NCI-H2196 (cell line): ENCODE measurements at regions not wholly inside any gene's neighbourhood (a gene's known extent, or its start where the extent isn't known, plus 50 kb on each side); places are given as distances from the start of the nearest gene placed in this dataset.

ENCODE experiments used
- DNase-seq: peaks from one replicate; lab custom pipeline; 2025; ENCODE audit not compliant: unreplicated experiment; lab: John Stamatoyannopoulos, UW

- DNase-seq = no peak
These were observed 146.6 kb upstream of the MRPS22 start for GRCh38 chr3:139197251-139197650.

GRCh38 chr3:139198186-139198585 lies 145.6 kb upstream of the MRPS22 start:
- DNase-seq = no peak

GRCh38 chr3:139198929-139199328 lies 144.9 kb upstream of the MRPS22 start:
- no peak for DNase-seq

GRCh38 chr3:139199421-139200010 lies 144.3 kb upstream of the MRPS22 start:
- no peak for DNase-seq

- no peak for DNase-seq
These were observed 142.2 kb upstream of the MRPS22 start for GRCh38 chr3:139201446-139202225.

GRCh38 chr3:139202226-139202958 lies 141.4 kb upstream of the MRPS22 start:
- no peak for DNase-seq

- no peak for DNase-seq
These were observed 140.9 kb upstream of the MRPS22 start for GRCh38 chr3:139202959-139203349.

- no peak for DNase-seq
These were observed 140.1 kb upstream of the MRPS22 start for GRCh38 chr3:139203752-139204151.

- DNase-seq = no peak
These were observed 139.1 kb upstream of the MRPS22 start for GRCh38 chr3:139204728-139205127.

- DNase-seq = no peak
These were observed 129.9 kb upstream of the MRPS22 start for GRCh38 chr3:139213936-139214335.

- no peak for DNase-seq
These were observed 126.9 kb upstream of the MRPS22 start for GRCh38 chr3:139216958-139217357.

GRCh38 chr3:139217633-139218032 lies 126.2 kb upstream of the MRPS22 start:
- no peak for DNase-seq

- no peak for DNase-seq
These were observed 125.8 kb upstream of the MRPS22 start for GRCh38 chr3:139218046-139218445.

- no peak for DNase-seq
These were observed 124.4 kb upstream of the MRPS22 start for GRCh38 chr3:139219463-139219862.

GRCh38 chr3:139222100-139222657 lies 121.6 kb upstream of the MRPS22 start:
- no peak for DNase-seq

- no peak for DNase-seq
These were observed 118.3 kb upstream of the MRPS22 start for GRCh38 chr3:139225548-139225947.

GRCh38 chr3:139226731-139227130 lies 117.1 kb upstream of the MRPS22 start:
- DNase-seq = no peak

GRCh38 chr3:139227165-139227564 lies 116.7 kb upstream of the MRPS22 start:
- peak; percentile 9 for DNase-seq

- no peak for DNase-seq
These were observed 116.0 kb upstream of the MRPS22 start for GRCh38 chr3:139227827-139228226.

- DNase-seq = no peak
These were observed 113.4 kb upstream of the MRPS22 start for GRCh38 chr3:139230391-139230790.

GRCh38 chr3:139231555-139232281 lies 112.1 kb upstream of the MRPS22 start:
- no peak for DNase-seq
